Astrocyte (in vitro differentiated cells and primary cell): ENCODE measurements at regions not wholly inside any gene's neighbourhood (a gene's known extent, or its start where the extent isn't known, plus 50 kb on each side); places are given as distances from the start of the nearest gene placed in this dataset.

Experiments used
- DNase-seq: peaks from one replicate; pipeline ENCODE4 v3.0.0-alpha.2; 2010; ENCODE audit warnings: low read depth
- FAIRE-seq: peaks from 2 replicates; lab custom pipeline; 2011; peaks lifted over from hg19 to GRCh38; lab: Jason Lieb, UNC
- H2AFZ ChIP-seq: 2 replicates; pipeline ENCODE4 v1.6.0; 2012; ENCODE audit warnings: low read depth, low read length, inconsistent platforms
- H3K27ac ChIP-seq: 2 replicates; pipeline ENCODE4 v1.5.1; 2011; ENCODE audit warnings: low read depth, low read length, inconsistent platforms
- H3K27me3 ChIP-seq: 2 replicates; pipeline ENCODE4 v1.6.0; 2011; ENCODE audit warnings: low read length, inconsistent platforms; ENCODE audit not compliant: insufficient read depth
- H3K36me3 ChIP-seq: 2 replicates; pipeline ENCODE4 v1.5.1; 2011; ENCODE audit warnings: low read length, inconsistent platforms; ENCODE audit not compliant: insufficient read depth
- H3K4me1 ChIP-seq: 2 replicates; pipeline ENCODE4 v1.5.1; 2011; ENCODE audit warnings: low read length, inconsistent platforms; ENCODE audit not compliant: insufficient read depth
- H3K4me2 ChIP-seq: 2 replicates; pipeline ENCODE4 v1.6.0; 2012; ENCODE audit warnings: low read length, inconsistent platforms
- H3K4me3 ChIP-seq: 2 replicates; pipeline ENCODE4 v1.5.1; 2011; ENCODE audit warnings: low read depth, mild to moderate bottlenecking, low read length, inconsistent platforms; ENCODE audit not compliant: insufficient read depth
- H3K79me2 ChIP-seq: 2 replicates; pipeline ENCODE4 v1.6.0; 2012; ENCODE audit warnings: mild to moderate bottlenecking, low read length, inconsistent platforms; ENCODE audit not compliant: insufficient read depth
- H3K9ac ChIP-seq: 2 replicates; pipeline ENCODE4 v1.6.0; 2012; ENCODE audit warnings: mild to moderate bottlenecking, low read length, inconsistent platforms
- H3K9me3 ChIP-seq: 2 replicates; pipeline ENCODE4 v1.5.1; 2012; ENCODE audit warnings: low read depth, mild to moderate bottlenecking, low read length, inconsistent platforms; ENCODE audit not compliant: insufficient read depth
- H4K20me1 ChIP-seq: 2 replicates; pipeline ENCODE4 v1.6.0; 2012; ENCODE audit warnings: low read length, inconsistent platforms; ENCODE audit not compliant: insufficient read depth
- H3K27ac Mint-ChIP-seq: one replicate; pipeline ENCODE4 v1.8.0; 2021; ENCODE audit warnings: mild to moderate bottlenecking, mixed read lengths; ENCODE audit not compliant: unreplicated experiment
- H3K27me3 Mint-ChIP-seq: one replicate; pipeline ENCODE4 v1.8.0; 2021; ENCODE audit warnings: low read depth, mixed read lengths; ENCODE audit not compliant: unreplicated experiment
- H3K36me3 Mint-ChIP-seq: one replicate; pipeline ENCODE4 v1.8.0; 2021; ENCODE audit warnings: low read depth, mixed read lengths; ENCODE audit not compliant: unreplicated experiment
- H3K4me1 Mint-ChIP-seq: one replicate; pipeline ENCODE4 v1.8.0; 2021; ENCODE audit warnings: low read depth, mixed read lengths; ENCODE audit not compliant: unreplicated experiment
- H3K4me3 Mint-ChIP-seq: one replicate; pipeline ENCODE4 v1.8.0; 2021; ENCODE audit warnings: mild to moderate bottlenecking, moderate library complexity, mixed read lengths; ENCODE audit not compliant: unreplicated experiment
- H3K9me3 Mint-ChIP-seq: one replicate; pipeline ENCODE4 v1.8.0; 2021; ENCODE audit warnings: mild to moderate bottlenecking, mixed read lengths; ENCODE audit not compliant: unreplicated experiment
- EZH2 ChIP-seq: IDR thresholded peaks from 2 replicates; pipeline ENCODE4 v1.6.1; 2012; ENCODE audit warnings: mild to moderate bottlenecking, low read length, inconsistent platforms; ENCODE audit not compliant: insufficient read depth
- TF ChIP-seq, protein P1 (sequence below): IDR thresholded peaks from 2 replicates; pipeline ENCODE4 v1.5.1; 2011; ENCODE audit warnings: low read depth, mild to moderate bottlenecking, inconsistent platforms, low read length, moderate library complexity; ENCODE audit not compliant: insufficient read depth

DNA sequence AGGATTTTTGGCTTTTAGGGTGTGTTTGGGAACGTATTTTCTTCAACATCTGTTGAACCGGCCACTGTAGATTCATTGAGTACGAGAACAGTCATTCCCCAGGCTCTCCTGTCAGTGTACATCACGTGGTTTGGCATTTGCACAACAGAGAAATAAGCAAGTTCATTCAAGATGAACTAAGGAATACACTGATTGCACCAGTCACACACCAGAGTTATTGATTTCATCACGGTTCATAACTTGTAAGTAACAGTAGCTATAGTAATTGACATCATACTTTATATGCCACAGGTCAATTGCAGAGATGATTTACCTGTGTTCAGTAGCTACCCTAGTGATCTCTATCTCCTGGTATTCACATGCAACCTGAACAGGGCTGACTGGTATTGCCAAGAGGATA is 90.7 kb upstream of the ETS2 start:
- no peaks in the 10 kb centered on the region for H4K20me1 ChIP-seq
- H3K27me3 ChIP-seq = peaks cover 14% of the 10 kb centered on the region
- peak; percentile 6 for DNase-seq
- Mint-ChIP-seq H3K9me3 (peaks cover under 1% of the 10 kb centered on the region), H3K27ac (no peak overlapping the region), H3K27me3 (peaks cover 3% of the 10 kb centered on the region), H3K36me3 (no peaks in the 10 kb centered on the region), H3K4me3 (no peak overlapping the region), H3K4me1 (peaks cover 27% of the 10 kb centered on the region)
- TF ChIP-seq EZH2 = no peak
- TF ChIP-seq, protein P1, sequence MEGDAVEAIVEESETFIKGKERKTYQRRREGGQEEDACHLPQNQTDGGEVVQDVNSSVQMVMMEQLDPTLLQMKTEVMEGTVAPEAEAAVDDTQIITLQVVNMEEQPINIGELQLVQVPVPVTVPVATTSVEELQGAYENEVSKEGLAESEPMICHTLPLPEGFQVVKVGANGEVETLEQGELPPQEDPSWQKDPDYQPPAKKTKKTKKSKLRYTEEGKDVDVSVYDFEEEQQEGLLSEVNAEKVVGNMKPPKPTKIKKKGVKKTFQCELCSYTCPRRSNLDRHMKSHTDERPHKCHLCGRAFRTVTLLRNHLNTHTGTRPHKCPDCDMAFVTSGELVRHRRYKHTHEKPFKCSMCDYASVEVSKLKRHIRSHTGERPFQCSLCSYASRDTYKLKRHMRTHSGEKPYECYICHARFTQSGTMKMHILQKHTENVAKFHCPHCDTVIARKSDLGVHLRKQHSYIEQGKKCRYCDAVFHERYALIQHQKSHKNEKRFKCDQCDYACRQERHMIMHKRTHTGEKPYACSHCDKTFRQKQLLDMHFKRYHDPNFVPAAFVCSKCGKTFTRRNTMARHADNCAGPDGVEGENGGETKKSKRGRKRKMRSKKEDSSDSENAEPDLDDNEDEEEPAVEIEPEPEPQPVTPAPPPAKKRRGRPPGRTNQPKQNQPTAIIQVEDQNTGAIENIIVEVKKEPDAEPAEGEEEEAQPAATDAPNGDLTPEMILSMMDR = no peak
- no peaks in the 10 kb centered on the region for H3K79me2 ChIP-seq
- H2AFZ ChIP-seq = no peak overlapping the region
- FAIRE-seq = no peak
- no peaks in the 10 kb centered on the region for H3K9me3 ChIP-seq
- no peak overlapping the region for H3K4me3 ChIP-seq
- H3K9ac ChIP-seq = no peak overlapping the region
- H3K4me2 ChIP-seq = no peak overlapping the region
- no peaks in the 10 kb centered on the region for H3K36me3 ChIP-seq
- no peaks in the 10 kb centered on the region for H3K4me1 ChIP-seq
- H3K27ac ChIP-seq = no peak overlapping the region

DNA sequence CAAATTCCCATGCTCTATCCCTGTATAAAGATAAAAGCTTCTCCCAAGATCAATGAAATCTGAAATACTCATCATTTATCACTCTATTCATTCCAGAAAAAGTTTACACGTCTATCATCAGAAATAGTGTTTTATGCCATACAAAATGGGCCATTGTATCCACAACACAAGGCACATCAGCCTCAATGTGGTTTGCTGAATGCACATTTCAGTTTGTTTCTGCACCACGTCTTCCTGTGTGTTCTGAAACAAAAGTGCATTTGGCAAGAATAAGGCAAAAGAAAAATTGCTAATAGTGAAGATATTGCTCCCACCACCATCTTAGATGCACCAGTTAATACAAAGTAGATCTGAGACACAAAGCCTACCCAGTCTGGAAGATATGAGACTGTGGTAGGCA is 89.6 kb upstream of the ETS2 start:
- Histone ChIP-seq H3K4me2 (no peak overlapping the region), H3K4me1 (no peaks in the 10 kb centered on the region), H3K36me3 (no peaks in the 10 kb centered on the region), H2AFZ (no peak overlapping the region), H3K9me3 (no peaks in the 10 kb centered on the region), H3K4me3 (no peak overlapping the region), H3K27me3 (peaks cover 14% of the 10 kb centered on the region), H3K79me2 (no peaks in the 10 kb centered on the region), H4K20me1 (no peaks in the 10 kb centered on the region), H3K9ac (no peak overlapping the region), H3K27ac (no peak overlapping the region)
- H3K36me3 Mint-ChIP-seq = no peaks in the 10 kb centered on the region
- H3K4me3 Mint-ChIP-seq = no peak overlapping the region
- no peaks in the 10 kb centered on the region for H3K9me3 Mint-ChIP-seq
- FAIRE-seq (no peak), DNase-seq (no peak)
- no peak overlapping the region for H3K27ac Mint-ChIP-seq
- H3K27me3 Mint-ChIP-seq = peaks cover 3% of the 10 kb centered on the region
- no peak for TF ChIP-seq EZH2
- TF ChIP-seq, protein P1 = no peak
- peaks cover 29% of the 10 kb centered on the region for H3K4me1 Mint-ChIP-seq

DNA sequence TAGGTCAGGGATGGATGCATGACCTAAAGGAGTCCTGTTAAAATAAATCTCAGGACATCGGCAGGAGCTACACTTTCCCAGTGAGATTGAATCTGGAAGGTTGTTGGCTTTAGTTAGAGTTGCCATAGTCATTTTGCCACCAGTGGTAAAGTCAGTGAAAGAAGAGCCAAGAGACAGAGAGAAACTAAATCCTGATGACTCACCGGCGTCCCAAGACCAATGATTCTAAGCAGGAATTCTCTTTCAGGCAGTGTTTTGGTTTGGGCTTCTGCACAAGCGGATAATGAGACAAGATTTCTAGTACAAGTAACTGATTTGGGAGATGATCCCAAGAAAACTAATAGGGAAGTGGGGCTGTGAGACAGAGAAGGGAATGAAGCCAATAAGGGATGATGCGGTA is 88.8 kb upstream of the ETS2 start:
- Mint-ChIP-seq H3K27ac (no peak overlapping the region), H3K36me3 (no peaks in the 10 kb centered on the region), H3K9me3 (no peaks in the 10 kb centered on the region), H3K27me3 (peaks cover 3% of the 10 kb centered on the region), H3K4me1 (peaks cover 33% of the 10 kb centered on the region), H3K4me3 (no peak overlapping the region)
- DNase-seq = peak; percentile 31
- H4K20me1 ChIP-seq = no peaks in the 10 kb centered on the region
- no peak for TF ChIP-seq EZH2
- TF ChIP-seq, protein P1 = no peak
- no peaks in the 10 kb centered on the region for H3K9me3 ChIP-seq
- peaks cover 14% of the 10 kb centered on the region for H3K27me3 ChIP-seq
- H3K36me3 ChIP-seq = no peaks in the 10 kb centered on the region
- no peak overlapping the region for H3K4me3 ChIP-seq
- H3K4me1 ChIP-seq = no peaks in the 10 kb centered on the region
- no peak overlapping the region for H3K27ac ChIP-seq
- H3K79me2 ChIP-seq = no peaks in the 10 kb centered on the region
- no peak overlapping the region for H3K4me2 ChIP-seq
- no peak overlapping the region for H3K9ac ChIP-seq
- FAIRE-seq = no peak
- H2AFZ ChIP-seq = no peak overlapping the region
